HL-60 (cell line): ENCODE measurements at regions not wholly inside any gene's neighbourhood (a gene's known extent, or its start where the extent isn't known, plus 50 kb on each side); places are given as distances from the start of the nearest gene placed in this dataset.

Experiments
- CTCF ChIP-seq: IDR thresholded peaks from one replicate; pipeline ENCODE4 v1.5.1; 2011; ENCODE audit warnings: low read length, control low read depth, inconsistent platforms; ENCODE audit not compliant: insufficient read depth
- GABPA ChIP-seq: IDR thresholded peaks from 2 replicates; pipeline ENCODE4 v1.6.1; 2012; ENCODE audit warnings: low read depth
- POLR2AphosphoS5 ChIP-seq: IDR thresholded peaks from 2 replicates; pipeline ENCODE4 v1.6.1; 2012; ENCODE audit warnings: low read depth
- REST ChIP-seq: IDR thresholded peaks from 2 replicates; pipeline ENCODE4 v1.6.1; 2012; ENCODE audit warnings: low read depth; ENCODE audit not compliant: insufficient replicate concordance
- SPI1 ChIP-seq: IDR thresholded peaks from 2 replicates; pipeline ENCODE4 v1.6.1; 2012; ENCODE audit warnings: low read depth, mild to moderate bottlenecking, borderline replicate concordance

- TF ChIP-seq CTCF (no peak), REST (no peak), POLR2AphosphoS5 (no peak), GABPA (no peak), SPI1 (no peak)
These were observed 502.1 kb downstream of the ZBBX start for GRCh38 chr3:166877971-166878370.
